Stimulated activated CD8-positive, alpha-beta memory T cell treated with anti-CD3 and anti-CD28 coated beads, Interleukin-7, amount 100 ng/mL, for 48 hours (primary cell): ENCODE measurements at regions not wholly inside any gene's neighbourhood (a gene's known extent, or its start where the extent isn't known, plus 50 kb on each side); places are given as distances from the start of the nearest gene placed in this dataset.
A peak's percentile ranks its signal among the peaks of the same experiment; 100 is the strongest.

Experiments
- DNase-seq, 2 donors: peaks; one replicate each; pipeline ENCODE4 v3.0.0-alpha.2; 2020; ENCODE audit warnings: low read depth in 1 of 2; ENCODE audit errors: extremely low read depth in 1 of 2

DNA sequence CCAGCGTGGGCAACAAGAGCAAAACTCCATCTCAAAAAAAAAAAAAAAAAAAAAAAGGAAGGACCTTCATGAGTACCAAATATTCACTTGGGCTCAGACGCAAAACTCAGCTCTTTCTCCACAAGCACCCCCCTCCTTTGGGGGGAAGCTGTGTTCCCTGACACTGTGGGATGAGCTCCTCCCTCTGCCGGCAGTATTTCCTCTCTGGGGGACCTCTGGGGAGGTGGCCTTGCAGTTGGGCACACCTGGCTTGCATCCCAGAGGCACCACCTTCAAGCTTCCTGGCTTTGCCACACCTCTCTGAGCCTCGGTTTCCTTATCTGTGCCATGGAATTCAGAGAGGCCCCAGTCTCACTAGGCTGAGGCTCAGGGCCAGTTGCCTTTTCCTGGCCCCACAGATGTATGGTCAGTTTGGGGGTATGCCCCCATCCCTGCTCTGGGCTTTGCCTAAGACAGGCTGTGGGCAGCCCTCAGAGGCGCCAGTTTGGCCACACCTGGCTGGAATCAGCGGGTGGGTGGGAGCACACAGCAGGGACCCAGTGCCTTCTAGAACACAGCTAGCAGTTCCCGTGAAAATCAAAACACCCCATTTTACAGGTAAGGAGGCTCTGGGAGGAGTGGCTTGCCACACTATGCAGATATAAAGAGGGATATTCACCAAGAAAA is 157.5 kb upstream of the IER5L start:
- no peak for DNase-seq

DNA sequence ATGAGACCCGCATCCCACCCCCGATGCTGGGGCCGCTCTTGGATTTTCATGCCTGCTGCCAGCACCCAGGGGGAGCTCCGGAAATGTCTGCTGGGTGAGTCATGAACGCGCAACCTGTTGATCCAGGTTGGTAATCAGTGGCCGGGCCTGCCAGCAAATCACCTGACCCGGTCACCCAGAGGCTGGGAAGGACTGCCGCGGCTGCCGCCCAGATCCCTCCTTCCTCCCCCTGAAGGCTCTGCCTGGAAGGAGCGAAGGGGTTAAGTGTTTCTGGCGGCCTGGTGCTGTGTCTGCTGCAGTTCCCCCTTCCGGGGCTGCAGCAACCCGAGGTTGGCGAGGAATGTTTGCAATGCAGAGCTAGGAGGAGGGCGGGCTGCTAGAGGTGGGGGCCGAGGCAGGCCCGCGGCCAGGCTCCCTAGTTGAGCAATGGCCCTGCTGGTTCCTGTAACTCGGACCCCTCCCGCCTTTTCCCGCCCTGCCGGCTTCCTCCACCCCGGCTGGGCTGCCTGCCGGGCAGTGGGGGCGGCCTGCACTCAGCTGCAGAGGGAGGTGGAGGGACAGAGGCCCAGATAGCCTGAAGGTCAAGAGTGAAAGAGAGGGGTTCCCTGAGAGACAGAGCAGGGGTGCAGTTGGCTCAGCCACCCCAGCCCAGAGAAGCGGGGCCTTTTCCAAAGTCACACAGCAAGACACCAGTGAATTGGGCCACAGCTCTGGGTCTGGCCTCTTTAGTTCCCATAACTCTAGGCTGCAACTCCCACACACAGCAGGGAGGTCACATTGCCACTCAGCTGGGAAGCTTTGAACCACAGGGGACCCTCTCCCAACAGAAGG is 156.3 kb upstream of the IER5L start:
- peak in 1 of 2 donors; percentile 23 for DNase-seq

DNA sequence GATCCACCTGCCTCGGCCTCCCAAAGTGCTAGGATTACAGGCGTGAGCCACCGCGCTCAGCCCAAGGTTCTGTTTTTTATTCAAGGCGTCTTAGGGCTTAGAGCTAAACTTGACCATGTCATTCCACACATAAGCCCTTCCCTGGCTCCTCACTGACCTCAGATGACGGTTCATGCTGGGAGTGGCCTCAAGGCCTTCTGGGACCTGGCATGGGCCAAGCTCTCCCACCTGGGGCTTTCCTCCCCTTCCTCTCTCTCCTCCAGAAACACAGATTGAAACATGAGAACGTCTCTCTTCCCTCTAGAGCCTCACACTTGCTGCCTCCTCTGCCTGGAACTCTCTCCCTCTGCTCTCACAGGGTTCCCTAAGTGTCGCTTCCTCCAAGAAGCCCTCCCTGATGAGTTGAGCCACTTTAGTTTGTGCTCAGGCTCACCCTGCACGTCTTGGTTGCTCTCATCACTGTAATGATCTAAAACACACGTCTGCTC is 155.6 kb upstream of the IER5L start:
- DNase-seq, result no peak

DNA sequence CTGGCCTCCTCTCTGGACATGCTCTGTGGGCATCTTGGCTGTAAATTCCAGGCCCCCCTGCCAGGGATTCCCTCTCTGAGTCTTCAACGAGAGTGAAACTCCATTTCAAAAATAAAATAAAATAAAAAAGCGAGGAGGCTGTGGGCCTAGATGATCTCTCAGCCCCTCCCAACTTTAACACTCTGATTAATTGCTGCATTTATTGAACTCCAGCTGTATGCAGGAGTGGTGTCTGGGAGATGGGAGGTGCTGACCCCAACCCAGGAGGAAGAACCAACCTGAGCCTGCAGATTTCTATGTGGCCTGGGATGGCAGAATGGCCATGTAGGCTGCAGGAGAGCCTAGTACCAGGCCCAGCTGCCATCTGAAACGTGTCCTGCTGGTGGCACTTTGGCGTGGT is 154.5 kb upstream of the IER5L start:
- no peak for DNase-seq

DNA sequence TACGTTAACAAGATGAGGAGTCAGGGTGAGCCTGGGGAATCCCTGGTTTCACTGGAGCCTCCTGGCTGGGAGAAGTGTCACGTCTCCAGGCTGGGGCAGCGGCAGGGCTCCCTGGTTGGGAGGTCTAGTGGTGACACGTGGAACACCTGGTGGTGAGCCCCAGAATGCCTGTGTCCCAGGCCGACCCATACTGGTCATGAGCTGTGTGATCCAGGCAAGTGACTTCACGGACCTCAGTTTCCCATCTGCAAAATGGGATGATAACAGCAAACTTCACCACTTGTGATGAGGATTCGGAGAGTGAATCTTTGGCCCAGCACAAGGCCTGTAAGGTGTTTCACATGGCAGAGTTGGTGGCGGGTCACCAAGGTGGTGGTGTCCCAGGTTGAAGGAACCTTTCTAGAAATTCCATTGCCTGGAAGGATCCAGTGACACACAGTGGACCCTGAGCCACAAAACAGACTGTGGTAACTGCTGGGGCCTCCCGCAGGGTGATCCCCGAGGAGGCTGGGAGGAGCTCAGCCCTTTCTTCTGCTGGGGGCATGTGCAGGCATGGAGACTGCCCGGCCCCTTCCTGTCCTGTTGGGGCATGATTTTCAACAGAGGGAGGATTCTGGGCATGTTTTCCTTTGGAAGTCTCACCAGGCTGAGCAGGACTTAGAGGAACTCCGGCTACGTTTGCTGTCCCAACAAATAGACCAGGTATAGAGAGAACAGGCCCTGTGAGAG is 153.9 kb upstream of the IER5L start:
- DNase-seq, result no peak

DNA sequence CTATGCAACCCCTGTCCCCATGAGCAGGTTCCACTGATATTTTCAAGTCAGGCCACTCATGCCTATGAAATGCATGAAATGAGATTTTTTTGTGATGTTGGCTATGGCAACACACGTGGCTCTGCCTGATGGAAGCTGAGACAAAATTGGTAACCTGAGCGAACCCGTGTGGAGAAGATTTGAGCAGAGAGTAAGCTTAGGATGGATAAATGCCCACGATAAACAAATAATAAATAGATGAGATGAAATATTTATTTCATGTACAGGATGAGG is 153.4 kb upstream of the IER5L start:
- DNase-seq, result no peak

DNA sequence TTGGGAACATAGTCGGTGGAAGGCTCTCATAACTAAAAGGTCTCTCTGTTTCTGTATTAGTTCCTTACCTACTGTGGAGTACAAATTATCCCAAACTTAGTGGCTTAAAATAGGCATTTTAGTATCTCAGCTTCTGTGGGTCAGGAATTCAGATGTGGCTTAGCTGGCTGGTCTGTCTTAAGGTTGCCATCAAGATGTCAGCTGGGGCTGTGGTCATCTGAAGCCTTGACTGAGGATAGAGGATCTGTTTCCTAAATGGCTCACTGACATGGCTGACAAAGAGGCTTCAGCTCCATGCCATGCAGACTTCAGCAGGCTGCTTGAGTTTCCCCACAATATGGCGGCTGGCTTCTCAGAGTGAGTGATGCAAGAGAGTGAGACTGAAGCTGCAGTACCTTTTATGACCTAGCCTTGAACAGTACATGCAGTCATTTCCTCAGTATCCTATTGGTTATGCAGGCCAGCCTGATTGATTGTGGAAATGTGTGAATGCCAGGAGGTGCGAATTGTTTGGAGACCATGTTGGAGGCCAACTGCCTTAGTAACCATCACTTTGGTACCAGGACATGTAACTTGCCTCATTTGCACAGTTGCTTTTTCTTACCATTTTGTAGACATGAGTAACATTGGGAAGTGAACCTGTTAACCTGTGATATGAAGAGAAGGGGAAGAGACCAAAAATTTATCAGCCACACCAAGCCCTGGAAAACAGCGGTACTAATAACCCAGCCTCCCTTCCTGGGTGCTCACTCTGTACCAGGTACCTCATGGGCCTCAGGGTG is 152.8 kb upstream of the IER5L start:
- no peak for DNase-seq

DNA sequence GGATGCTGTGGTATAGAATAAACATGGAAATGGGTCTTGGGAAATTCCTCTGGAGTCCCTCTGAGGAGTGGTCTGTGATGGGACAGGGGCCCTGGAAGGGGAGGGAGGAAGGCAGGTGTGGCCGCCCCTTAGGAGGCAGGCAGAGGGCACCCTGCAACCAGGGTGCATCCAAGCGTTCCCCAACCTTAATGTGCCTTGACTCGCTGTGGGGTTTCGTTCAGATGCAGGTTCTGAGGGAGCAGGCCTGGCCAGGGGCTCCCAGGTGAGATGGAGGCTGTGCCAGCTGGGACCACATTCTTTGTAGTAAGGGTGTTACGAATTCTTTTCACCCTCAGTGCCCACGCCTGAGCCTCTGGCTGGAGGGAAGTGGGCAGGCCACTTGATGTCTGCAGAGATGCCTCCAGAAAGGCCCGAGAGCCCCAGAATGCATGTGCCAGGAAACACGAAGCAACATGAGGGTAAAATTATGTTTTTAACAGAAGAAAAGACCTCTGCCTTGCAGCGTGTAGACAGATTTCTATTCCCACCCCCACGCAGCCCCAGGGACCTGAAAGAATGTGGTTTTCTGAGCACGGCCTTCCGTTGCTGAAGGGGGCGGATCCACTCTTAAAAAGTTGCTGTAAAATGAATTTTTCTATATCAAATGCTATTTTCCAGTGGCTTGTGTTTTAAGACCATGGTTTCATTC is 150.4 kb upstream of the IER5L start:
- DNase-seq, result no peak

DNA sequence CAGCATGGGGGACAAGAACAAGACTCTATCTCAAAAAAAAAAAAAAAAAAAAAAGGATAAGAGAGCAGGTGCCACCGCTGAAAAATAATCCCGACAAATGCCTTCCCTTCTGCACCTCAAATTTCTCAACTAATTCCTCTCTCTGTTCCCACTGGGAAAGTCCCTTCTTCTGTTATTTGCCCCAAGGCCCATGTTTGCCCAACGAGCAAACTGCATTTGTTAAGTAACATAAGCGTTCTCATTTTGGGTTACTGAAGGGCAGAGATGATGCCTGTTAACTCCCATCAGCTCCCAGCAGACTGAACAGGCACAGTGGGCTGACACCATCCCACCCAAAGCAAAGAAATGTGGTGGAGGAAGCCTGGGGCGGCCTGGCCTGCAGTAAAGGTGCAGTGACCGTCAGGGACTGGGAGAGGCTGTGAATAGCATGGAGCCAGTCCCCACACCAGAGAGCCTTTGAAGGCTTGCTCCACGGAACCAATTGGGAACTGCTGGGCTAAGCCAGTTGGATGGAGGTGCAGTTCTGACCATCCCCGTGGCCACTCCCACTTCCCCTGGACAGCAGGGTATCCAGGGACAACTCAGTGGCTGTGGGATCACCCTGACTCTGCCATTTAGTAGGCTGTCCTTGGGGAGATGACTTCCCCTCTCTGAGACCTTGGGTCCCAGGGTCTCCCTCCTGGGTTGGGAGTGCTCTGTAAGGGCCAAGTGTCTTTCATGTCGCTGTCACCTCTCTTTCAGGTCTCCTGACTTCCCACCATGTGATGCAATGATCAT is 149.7 kb upstream of the IER5L start:
- DNase-seq, result no peak

DNA sequence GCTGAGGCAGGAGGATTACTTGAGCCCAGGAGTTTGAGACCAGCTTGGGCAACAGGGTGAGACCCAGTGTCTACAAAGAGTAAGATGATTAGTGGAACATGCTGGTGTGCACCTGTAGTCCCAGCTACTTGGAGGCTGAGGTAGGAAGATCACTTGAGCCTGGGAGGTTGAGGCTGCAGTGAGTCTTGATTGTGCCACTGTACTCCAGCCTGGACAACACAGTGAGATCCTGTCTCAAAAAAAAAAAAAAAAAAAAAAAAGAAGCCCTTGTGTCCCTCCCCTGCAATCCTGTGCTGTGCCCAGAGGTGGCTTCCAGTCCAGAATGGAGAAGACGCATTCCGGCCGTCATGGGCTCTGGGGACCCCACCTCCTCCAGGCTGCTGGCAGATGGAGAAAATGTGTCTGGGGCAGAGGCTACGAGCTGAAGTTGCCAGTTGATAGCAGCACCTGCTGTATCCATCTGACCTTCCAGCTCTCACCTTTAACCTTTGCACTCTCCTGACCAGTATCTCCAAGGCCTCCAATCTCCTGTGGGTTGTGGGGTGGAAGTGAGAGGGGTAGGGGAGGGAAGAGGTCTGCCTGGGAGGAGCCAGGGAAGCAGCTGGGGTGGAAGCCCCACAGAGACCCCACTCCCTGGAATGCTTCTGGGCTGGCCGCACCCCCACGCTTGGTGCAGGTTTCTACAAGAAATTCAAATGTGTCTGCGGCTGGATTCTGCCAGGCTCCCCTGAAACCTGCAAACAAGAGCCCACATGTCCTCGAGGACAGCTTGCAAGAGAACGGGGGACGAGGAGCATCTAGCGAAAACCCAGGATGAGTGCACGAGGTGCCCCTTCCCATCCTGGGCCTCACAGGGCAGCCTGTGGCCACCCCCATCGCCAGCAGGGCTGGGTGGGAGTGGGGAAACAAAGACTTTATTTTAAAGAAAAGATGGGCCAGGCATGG is 148.3 kb upstream of the IER5L start:
- no peak for DNase-seq

DNA sequence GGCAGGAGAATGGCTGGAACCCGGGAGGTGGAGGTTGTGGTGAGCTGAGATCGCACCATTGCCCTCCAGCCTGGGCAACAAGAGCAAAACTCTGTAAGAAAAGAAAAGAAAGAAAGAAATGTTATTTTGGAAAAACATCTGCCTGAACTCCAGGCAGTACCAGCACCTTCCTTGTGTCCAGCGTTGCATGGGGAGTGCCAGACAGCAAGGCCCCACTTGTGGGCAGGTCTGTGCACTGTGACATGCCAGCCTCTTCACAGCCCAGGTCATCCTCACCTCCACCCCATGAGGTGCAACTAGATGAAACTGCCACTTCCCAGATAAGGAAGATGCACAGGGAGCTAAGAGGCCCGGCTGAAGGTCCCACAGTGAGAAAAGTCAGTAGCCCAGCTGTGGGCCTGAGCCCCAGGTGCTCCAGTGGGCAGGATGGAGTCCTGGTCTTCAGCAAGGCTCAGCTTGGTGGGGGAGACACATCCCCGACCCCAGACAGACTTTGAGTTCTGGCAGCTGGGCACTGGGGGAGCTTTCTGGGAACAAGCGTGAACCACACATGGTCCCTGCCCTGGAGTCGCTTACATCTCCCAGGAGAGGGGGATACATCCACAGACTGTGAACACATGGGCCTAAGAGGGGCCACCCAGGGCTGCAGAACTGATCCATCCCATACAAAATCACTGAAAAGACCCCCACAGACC is 146.9 kb upstream of the IER5L start:
- DNase-seq, result no peak

DNA sequence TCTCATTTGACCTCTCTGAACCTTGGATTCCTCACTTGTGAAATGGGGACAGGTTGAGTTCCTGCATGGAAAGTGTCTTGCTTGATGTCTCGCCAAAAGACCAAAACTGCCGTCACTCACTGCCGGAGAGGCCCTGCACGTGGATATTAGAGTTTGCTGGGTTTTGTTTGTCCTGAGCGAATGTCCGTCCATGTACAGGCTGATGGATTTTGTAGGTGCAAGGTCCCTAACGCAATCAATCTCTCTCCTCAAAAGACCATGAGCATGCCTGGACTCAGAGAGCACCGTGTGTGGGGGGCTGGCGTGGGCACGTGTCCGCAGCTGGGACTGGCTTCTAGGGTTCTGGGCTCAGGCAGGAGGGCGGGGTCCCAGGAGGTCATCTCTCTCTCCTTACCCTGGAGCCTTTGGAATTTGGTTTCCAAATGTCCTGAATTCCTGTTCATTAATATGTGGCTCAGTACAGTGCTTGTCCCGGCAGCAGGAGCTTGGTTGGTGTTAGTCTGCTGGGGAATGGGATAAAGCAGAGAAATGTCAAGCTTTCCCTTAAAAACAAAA is 146.0 kb upstream of the IER5L start:
- no peak for DNase-seq

DNA sequence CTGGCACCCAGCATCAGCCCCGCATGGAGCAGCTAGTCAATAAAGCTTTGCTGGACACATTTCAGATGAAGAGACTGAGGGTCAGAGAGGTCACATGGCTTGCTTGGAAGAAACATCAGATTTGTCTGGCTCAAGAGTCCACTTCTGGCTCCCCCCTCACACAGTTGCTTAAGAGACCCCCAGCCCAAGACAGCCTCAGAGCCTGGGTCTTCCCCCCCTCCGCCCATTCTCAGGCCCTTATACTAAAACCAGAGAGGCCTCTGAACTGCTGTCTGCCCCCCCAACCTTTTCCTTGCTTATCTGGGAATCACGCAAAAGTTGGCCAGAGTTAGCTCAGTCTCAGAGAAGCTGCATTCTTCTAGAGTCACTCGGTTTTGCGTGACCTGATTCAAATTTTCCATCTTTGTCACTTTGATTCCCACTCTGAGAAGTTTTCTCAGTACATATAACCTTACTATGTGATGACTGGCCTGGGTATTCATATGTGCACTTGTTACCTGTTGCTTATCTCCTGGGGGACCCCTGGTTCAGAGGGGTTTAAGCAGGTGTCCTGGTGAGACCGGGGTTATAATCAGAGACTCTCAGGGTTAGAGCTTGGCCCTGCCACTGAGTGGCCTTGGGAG is 145.4 kb upstream of the IER5L start:
- no peak for DNase-seq

DNA sequence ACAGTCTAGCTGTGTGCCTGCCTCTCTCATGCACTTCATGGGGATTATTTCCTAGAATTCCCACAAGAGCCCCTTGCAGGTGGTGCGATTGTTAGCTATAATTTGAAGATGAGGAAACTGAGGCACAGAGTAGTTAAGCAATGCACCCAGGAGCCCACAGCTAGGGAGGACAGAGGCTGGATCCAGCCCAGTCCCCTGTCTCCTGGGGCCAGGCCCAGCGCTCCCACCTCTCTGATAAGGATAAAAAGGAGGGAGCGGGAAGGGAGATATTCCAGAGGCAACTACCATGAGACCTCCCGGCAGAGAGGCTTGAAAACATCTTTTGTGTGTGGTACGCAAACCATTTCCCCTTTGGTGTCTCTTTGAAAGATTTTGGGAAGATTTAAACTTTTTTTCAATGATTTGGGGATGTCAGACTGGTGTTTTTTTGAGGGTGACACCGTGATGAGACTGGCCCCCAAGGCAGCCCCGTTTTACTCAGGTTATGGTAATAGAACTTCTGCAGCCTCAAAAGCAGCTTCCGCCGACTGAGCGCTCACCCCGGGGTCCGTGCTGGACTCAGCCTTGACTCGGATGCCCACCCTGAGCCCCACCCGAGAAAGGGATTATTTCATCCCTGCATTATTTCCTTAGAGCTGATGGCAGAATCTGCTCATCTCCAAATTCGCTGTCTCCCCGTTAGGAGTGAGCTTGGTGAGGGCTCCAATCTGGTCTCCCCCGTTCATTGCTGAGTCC is 144.7 kb upstream of the IER5L start:
- DNase-seq, result no peak

DNA sequence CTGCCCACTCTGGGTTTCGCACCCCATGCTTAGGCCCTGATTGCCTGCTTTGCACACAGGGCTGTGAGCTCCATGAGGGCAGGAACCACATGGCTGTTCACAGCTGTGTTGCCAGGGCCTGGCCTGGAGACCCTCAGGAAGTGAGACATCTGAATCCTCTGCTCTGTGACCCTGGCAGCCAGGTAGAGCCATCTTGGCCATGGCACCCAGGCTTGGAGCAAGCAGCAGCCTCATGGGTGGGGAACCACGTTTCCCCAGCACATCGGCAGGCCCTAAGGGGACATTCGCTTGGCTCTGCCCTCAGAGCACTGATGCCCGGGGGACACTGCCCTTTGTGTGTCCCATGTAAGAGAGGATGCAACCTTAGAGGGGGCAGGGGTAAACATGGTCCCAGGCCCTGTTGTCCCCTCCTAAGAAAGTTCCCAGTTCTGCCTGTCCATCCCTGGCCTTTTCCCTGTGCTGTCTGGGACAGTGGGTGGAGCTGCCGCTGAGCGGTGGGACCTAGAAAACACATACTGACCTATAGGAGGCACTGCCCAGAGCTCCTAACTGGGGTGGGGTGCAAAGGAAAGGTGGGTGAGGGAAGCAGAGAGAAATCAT is 144.1 kb upstream of the IER5L start:
- no peak for DNase-seq

DNA sequence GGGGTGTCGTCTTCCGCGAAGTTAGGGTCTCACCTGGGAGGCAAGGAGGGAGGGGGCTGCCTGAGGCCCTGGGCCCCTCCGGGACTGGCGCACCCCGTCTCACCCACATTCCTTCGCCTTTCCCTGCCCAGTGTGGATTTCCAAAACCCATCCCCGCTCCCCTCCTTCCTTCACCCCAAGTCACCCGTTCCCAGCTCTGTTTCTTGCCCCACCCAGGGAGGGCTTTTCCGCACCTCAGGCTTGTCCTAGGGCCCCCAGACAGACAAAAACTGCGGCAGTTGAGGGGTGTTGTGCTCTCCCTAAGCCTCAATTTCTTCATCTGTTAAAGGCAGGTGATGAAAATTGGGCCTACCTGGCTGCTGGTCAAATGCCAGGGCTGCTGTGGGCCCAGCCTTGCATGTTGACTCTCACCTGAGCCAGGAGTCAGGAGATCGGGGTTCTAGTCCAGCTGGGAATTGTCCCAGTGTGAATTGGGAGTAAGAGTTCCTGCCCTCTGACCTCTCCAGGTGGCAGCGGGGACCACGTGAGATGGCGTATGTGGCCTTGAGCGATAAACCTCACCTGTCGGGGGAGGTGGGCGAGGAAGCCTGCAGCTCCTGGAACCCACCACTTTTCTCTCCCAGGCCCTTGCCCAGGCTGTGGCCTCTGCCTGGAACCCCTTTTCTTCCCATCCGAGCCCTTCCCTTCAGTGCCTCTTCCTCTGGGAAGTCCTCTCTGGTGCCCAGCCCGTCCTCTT is 143.4 kb upstream of the IER5L start:
- no peak for DNase-seq
